Activated T-helper 2 cell treated with anti-CD3 and anti-CD28 coated beads, Interferon-gamma antibody, Interleukin-2, Interleukin-4, amounts not matched to agents 10 μg/mL and 5 μg/mL and 100 μg/mL, durations not matched to agents 14 hours and 24 hours and 36 hours (primary cell): ENCODE measurements at regions not wholly inside any gene's neighbourhood (a gene's known extent, or its start where the extent isn't known, plus 50 kb on each side); places are given as distances from the start of the nearest gene placed in this dataset.

Experiments used
- DNase-seq: peaks from one replicate; pipeline ENCODE4 v3.0.0; 2021; ENCODE audit warnings: low spot score
- H3K27ac Mint-ChIP-seq: one replicate; pipeline ENCODE4 v1.8.0; 2021; ENCODE audit warnings: mixed read lengths
- H3K27me3 Mint-ChIP-seq: one replicate; pipeline ENCODE4 v1.8.0; 2021; ENCODE audit warnings: low read depth, mixed read lengths
- H3K36me3 Mint-ChIP-seq: one replicate; pipeline ENCODE4 v1.8.0; 2021; ENCODE audit warnings: low read depth, mixed read lengths
- H3K4me1 Mint-ChIP-seq: one replicate; pipeline ENCODE4 v1.8.0; 2021; ENCODE audit warnings: low read depth, mixed read lengths
- H3K4me3 Mint-ChIP-seq: one replicate; pipeline ENCODE4 v1.8.0; 2021; ENCODE audit warnings: low read depth, mild to moderate bottlenecking, moderate library complexity, mixed read lengths
- H3K9me3 Mint-ChIP-seq: one replicate; pipeline ENCODE4 v1.8.0; 2021; ENCODE audit warnings: mixed read lengths
- intact Hi-C: fragments of 100-400 bp; cut with micrococcal nuclease; formaldehyde crosslinking; loops from one replicate; pipeline ENCODE4 v1.15.1; 2023

- Mint-ChIP-seq H3K27me3 (no peaks in the 10 kb centered on the region), H3K27ac (no peak overlapping the region), H3K4me3 (no peak overlapping the region), H3K4me1 (peaks cover 34% of the 10 kb centered on the region), H3K36me3 (no peaks in the 10 kb centered on the region), H3K9me3 (no peaks in the 10 kb centered on the region)
- no peak for DNase-seq
- intact Hi-C loops, result no loop called here
These were observed 112.4 kb downstream of the CD47 start for GRCh38 chr3:107978131-107979055.

- intact Hi-C loops, result no loop called here
- no peak overlapping the region for H3K27ac Mint-ChIP-seq
- no peak for DNase-seq
- peaks cover 4% of the 10 kb centered on the region for H3K27me3 Mint-ChIP-seq
- H3K4me3 Mint-ChIP-seq, result no peak overlapping the region
- peaks cover 34% of the 10 kb centered on the region for H3K4me1 Mint-ChIP-seq
- no peaks in the 10 kb centered on the region for H3K36me3 Mint-ChIP-seq
- no peaks in the 10 kb centered on the region for H3K9me3 Mint-ChIP-seq
These were observed 113.4 kb downstream of the CD47 start for GRCh38 chr3:107977221-107978130.

- peaks cover 34% of the 10 kb centered on the region for H3K4me1 Mint-ChIP-seq
- intact Hi-C loops, result no loop called here
- H3K36me3 Mint-ChIP-seq, result no peaks in the 10 kb centered on the region
These were observed 114.5 kb downstream of the CD47 start for GRCh38 chr3:107976202-107976800.

GRCh38 chr3:107975529-107976201 is 115.2 kb downstream of the CD47 start:
- H3K4me3 Mint-ChIP-seq, result no peak overlapping the region
- no peak for DNase-seq
- H3K9me3 Mint-ChIP-seq, result no peaks in the 10 kb centered on the region
- peaks cover 4% of the 10 kb centered on the region for H3K27me3 Mint-ChIP-seq
- peaks cover 34% of the 10 kb centered on the region for H3K4me1 Mint-ChIP-seq
- H3K27ac Mint-ChIP-seq, result no peak overlapping the region
- no peaks in the 10 kb centered on the region for H3K36me3 Mint-ChIP-seq
- intact Hi-C loops, result no loop called here

More at GRCh38 chr3:107976202-107976800, 114.5 kb downstream of the CD47 start:
- Mint-ChIP-seq H3K27me3 (peaks cover 4% of the 10 kb centered on the region), H3K4me3 (no peak overlapping the region), H3K27ac (no peak overlapping the region), H3K9me3 (no peaks in the 10 kb centered on the region)
- DNase-seq, result no peak

GRCh38 chr3:107973961-107974360 is 116.9 kb downstream of the CD47 start:
- no peaks in the 10 kb centered on the region for H3K9me3 Mint-ChIP-seq
- no peaks in the 10 kb centered on the region for H3K36me3 Mint-ChIP-seq
- no peak overlapping the region for H3K27ac Mint-ChIP-seq
- intact Hi-C loops, result no loop called here
- H3K4me3 Mint-ChIP-seq, result no peak overlapping the region
- H3K4me1 Mint-ChIP-seq, result peaks cover 27% of the 10 kb centered on the region
- no peak for DNase-seq
- peaks cover 4% of the 10 kb centered on the region for H3K27me3 Mint-ChIP-seq

GRCh38 chr3:107973152-107973551 is 117.7 kb downstream of the CD47 start:
- no peak overlapping the region for H3K27ac Mint-ChIP-seq
- peaks cover 4% of the 10 kb centered on the region for H3K27me3 Mint-ChIP-seq
- DNase-seq, result no peak
- H3K36me3 Mint-ChIP-seq, result no peaks in the 10 kb centered on the region
- peaks cover 19% of the 10 kb centered on the region for H3K4me1 Mint-ChIP-seq
- H3K9me3 Mint-ChIP-seq, result no peaks in the 10 kb centered on the region
- H3K4me3 Mint-ChIP-seq, result no peak overlapping the region
- intact Hi-C loops, result no loop called here

- peaks cover 4% of the 10 kb centered on the region for H3K27me3 Mint-ChIP-seq
- H3K27ac Mint-ChIP-seq, result no peak overlapping the region
- H3K4me3 Mint-ChIP-seq, result no peak overlapping the region
- H3K9me3 Mint-ChIP-seq, result no peaks in the 10 kb centered on the region
- H3K36me3 Mint-ChIP-seq, result no peaks in the 10 kb centered on the region
- intact Hi-C loops, result no loop called here
- no peak for DNase-seq
- peaks cover 10% of the 10 kb centered on the region for H3K4me1 Mint-ChIP-seq
These were observed 119.7 kb downstream of the CD47 start for GRCh38 chr3:107970993-107971580.

GRCh38 chr3:107969994-107970819 is 120.6 kb downstream of the CD47 start:
- Mint-ChIP-seq H3K9me3 (no peaks in the 10 kb centered on the region), H3K4me1 (peaks cover 5% of the 10 kb centered on the region), H3K27me3 (peaks cover 4% of the 10 kb centered on the region), H3K27ac (no peak overlapping the region), H3K4me3 (no peak overlapping the region), H3K36me3 (no peaks in the 10 kb centered on the region)
- intact Hi-C loops, result no loop called here
- no peak for DNase-seq

- H3K9me3 Mint-ChIP-seq, result no peaks in the 10 kb centered on the region
- DNase-seq, result no peak
- peaks cover 4% of the 10 kb centered on the region for H3K27me3 Mint-ChIP-seq
- H3K4me3 Mint-ChIP-seq, result no peak overlapping the region
- no peak overlapping the region for H3K27ac Mint-ChIP-seq
- H3K4me1 Mint-ChIP-seq, result peaks cover 5% of the 10 kb centered on the region
- intact Hi-C loops, result no loop called here
- no peaks in the 10 kb centered on the region for H3K36me3 Mint-ChIP-seq
These were observed 121.3 kb downstream of the CD47 start for GRCh38 chr3:107969525-107969924.

GRCh38 chr3:107966276-107966675 is 124.6 kb downstream of the CD47 start:
- Mint-ChIP-seq H3K27me3 (no peaks in the 10 kb centered on the region), H3K36me3 (no peaks in the 10 kb centered on the region)
- intact Hi-C loops, result no loop called here

GRCh38 chr3:107965136-107965655 is 125.6 kb downstream of the CD47 start:
- intact Hi-C loops, result no loop called here
- Mint-ChIP-seq H3K27ac (no peak overlapping the region), H3K9me3 (no peaks in the 10 kb centered on the region), H3K4me3 (no peak overlapping the region), H3K4me1 (peaks cover 5% of the 10 kb centered on the region), H3K36me3 (no peaks in the 10 kb centered on the region), H3K27me3 (no peaks in the 10 kb centered on the region)
- DNase-seq, result no peak

More at GRCh38 chr3:107966276-107966675, 124.6 kb downstream of the CD47 start:
- Mint-ChIP-seq H3K4me3 (no peak overlapping the region), H3K27ac (no peak overlapping the region), H3K4me1 (peaks cover 5% of the 10 kb centered on the region), H3K9me3 (no peaks in the 10 kb centered on the region)
- DNase-seq, result no peak
